Vagina (tissue), 2 donors: ENCODE measurements at regions not wholly inside any gene's neighbourhood (a gene's known extent, or its start where the extent isn't known, plus 50 kb on each side); places are given as distances from the start of the nearest gene placed in this dataset.

Experiments
- CTCF ChIP-seq, 3 experiments: fragments of 450-650 bp in 2 of 3; fragments of 200-600 bp in 1 of 3; sonication (generic) in 1 of 3; IDR thresholded peaks; one replicate each; pipeline ENCODE4 v1.5.1; 2017 to 2019; ENCODE audit warnings: antibody characterized with exemption in 3 of 3, mild to moderate bottlenecking in 2 of 3, moderate library complexity in 2 of 3
- POLR2A ChIP-seq, 2 donors: fragments of 450-650 bp; IDR thresholded peaks; one replicate each; pipeline ENCODE4 v1.6.1; 2017; ENCODE audit warnings: antibody characterized with exemption in 2 of 2, mild to moderate bottlenecking in 2 of 2, moderate library complexity in 2 of 2
- POLR2AphosphoS5 ChIP-seq, 2 donors: sonication (generic); formaldehyde crosslinking; IDR thresholded peaks; one replicate each; pipeline ENCODE4 v1.9.0; 2017; ENCODE audit warnings: antibody characterized with exemption in 2 of 2, mild to moderate bottlenecking in 2 of 2, low read depth in 1 of 2; ENCODE audit not compliant: insufficient read depth in 1 of 2

GRCh38 chr10:121403527-121403926 is 194.7 kb downstream of the FGFR2 start:
- TF ChIP-seq POLR2A (IDR thresholded peaks at IDR 0.05) (no peak), CTCF (IDR thresholded peaks at IDR 0.05) (no peak), POLR2AphosphoS5 (IDR thresholded peaks at IDR 0.05; ENCODE audit: insufficient read depth in 1 of 2, low read depth in 1 of 2) (no peak)
